IMR-90 (cell line): ENCODE measurements at regions not wholly inside any gene's neighbourhood (a gene's known extent, or its start where the extent isn't known, plus 50 kb on each side); places are given as distances from the start of the nearest gene placed in this dataset.

Experiments used
- ATAC-seq: fragments of 200-7000 bp; cut with Tn5 transposase; 2 replicates; pipeline ENCODE4 v1.9.1; 2020; ENCODE audit warnings: low read depth, mild to moderate bottlenecking, moderate library complexity
- BruUV-seq: library from RNA; stranded (reverse); fragments of 400-500 nt; replicated peaks from 2 replicates; lab custom pipeline; 2021; lab: Mats Ljungman, UMichigan
- CTCF ChIA-PET: fragments of 300-600 bp; formaldehyde crosslinking; extraction: SDS; loops from one replicate; lab custom pipeline; 2021; ENCODE audit warnings: antibody characterized with exemption; lab: Yijun Ruan, JAX
- POLR2A ChIA-PET: fragments of 300-600 bp; sonication (Branson Sonifier 250); formaldehyde crosslinking; loops from one replicate; lab custom pipeline; 2022; ENCODE audit warnings: antibody characterized with exemption; ENCODE audit not compliant: unreplicated experiment; lab: Charles Lee
- DNase-seq: peaks from one replicate; pipeline ENCODE4 v3.0.0; 2013
- H2AFZ ChIP-seq: replicated peaks from 2 replicates; pipeline ENCODE3; 2013; ENCODE audit warnings: low read length, mild to moderate bottlenecking; ENCODE audit not compliant: poor library complexity
- H2AK5ac ChIP-seq: 2 replicates; pipeline ENCODE4 v1.6.1; 2013; ENCODE audit warnings: low read depth, low read length, inconsistent platforms
- H2AK9ac ChIP-seq: replicated peaks from 2 replicates; pipeline ENCODE3; 2013; ENCODE audit warnings: mild to moderate bottlenecking, low read depth, low read length, moderate library complexity; ENCODE audit not compliant: poor library complexity
- H2BK120ac ChIP-seq: 2 replicates; pipeline ENCODE4 v1.6.1; 2013; ENCODE audit warnings: low read depth, low read length, inconsistent platforms
- H2BK15ac ChIP-seq: 3 replicates; pipeline ENCODE4 v1.6.1; 2013; ENCODE audit warnings: low read depth, low read length, inconsistent platforms
- H2BK20ac ChIP-seq: 2 replicates; pipeline ENCODE4 v1.6.1; 2013; ENCODE audit warnings: low read depth, mild to moderate bottlenecking, inconsistent platforms, low read length, moderate library complexity
- H2BK5ac ChIP-seq: 2 replicates; pipeline ENCODE4 v1.6.1; 2013; ENCODE audit warnings: mild to moderate bottlenecking, low read depth, low read length, inconsistent platforms; ENCODE audit not compliant: poor library complexity, severe bottlenecking
- H3K14ac ChIP-seq: replicated peaks from 2 replicates; pipeline ENCODE4 v1.6.1; 2013; ENCODE audit warnings: low read depth, low read length, inconsistent platforms
- H3K18ac ChIP-seq: 2 replicates; pipeline ENCODE4 v1.6.1; 2013; ENCODE audit warnings: low read depth, low read length, control low read depth
- H3K23ac ChIP-seq: 2 replicates; pipeline ENCODE4 v1.6.1; 2013; ENCODE audit warnings: low read depth, low read length, inconsistent platforms
- H3K27ac ChIP-seq: 2 replicates; pipeline ENCODE4 v1.5.1; 2013; ENCODE audit warnings: mild to moderate bottlenecking, control low read depth, low read length; ENCODE audit not compliant: insufficient read depth
- H3K27me3 ChIP-seq: 2 replicates; pipeline ENCODE4 v1.6.1; 2013; ENCODE audit warnings: low read length; ENCODE audit not compliant: control insufficient read depth, insufficient read depth
- H3K36me3 ChIP-seq: 2 replicates; pipeline ENCODE4 v1.6.1; 2013; ENCODE audit warnings: low read length, mixed read lengths; ENCODE audit not compliant: control insufficient read depth, insufficient read depth
- H3K4ac ChIP-seq: 2 replicates; pipeline ENCODE4 v1.6.1; 2013; ENCODE audit warnings: low read depth, low read length, inconsistent platforms
- H3K4me1 ChIP-seq: 2 replicates; pipeline ENCODE4 v1.6.1; 2013; ENCODE audit warnings: low read length, mixed read lengths; ENCODE audit not compliant: control insufficient read depth, insufficient read depth
- H3K4me2 ChIP-seq: 2 replicates; pipeline ENCODE4 v1.6.1; 2013; ENCODE audit warnings: low read depth, mild to moderate bottlenecking, control low read depth, low read length, moderate library complexity
- H3K4me3 ChIP-seq: 2 replicates; pipeline ENCODE4 v1.5.1; 2013; ENCODE audit warnings: low read depth, mild to moderate bottlenecking, control low read depth, low read length, moderate library complexity; ENCODE audit not compliant: insufficient read depth
- H3K56ac ChIP-seq: 2 replicates; pipeline ENCODE4 v1.6.1; 2013; ENCODE audit warnings: low read length, inconsistent platforms; ENCODE audit not compliant: insufficient read depth; ENCODE audit errors: extremely low read depth
- H3K79me1 ChIP-seq, 2 experiments: 2 replicates each; pipeline ENCODE4 v1.6.1; 2013; ENCODE audit warnings: low read length in 2 of 2, inconsistent platforms in 1 of 2, low read depth in 1 of 2
- H3K9ac ChIP-seq: 2 replicates; pipeline ENCODE4 v1.6.1; 2013; ENCODE audit warnings: low read depth, low read length, control low read depth
- H3K9me1 ChIP-seq: 2 replicates; pipeline ENCODE4 v1.6.1; 2013; ENCODE audit warnings: low read length, inconsistent platforms; ENCODE audit not compliant: insufficient read depth
- H3K9me3 ChIP-seq: 2 replicates; pipeline ENCODE4 v1.6.1; 2013; ENCODE audit warnings: low read length; ENCODE audit not compliant: control insufficient read depth, insufficient read depth
- H4K20me1 ChIP-seq: 2 replicates; pipeline ENCODE4 v1.6.1; 2013; ENCODE audit warnings: low read length, inconsistent platforms; ENCODE audit not compliant: insufficient read depth
- H4K5ac ChIP-seq: 2 replicates; pipeline ENCODE4 v1.6.1; 2013; ENCODE audit warnings: mild to moderate bottlenecking, low read depth, low read length, control low read depth
- H4K8ac ChIP-seq, 2 experiments: 2 replicates each; pipeline ENCODE4 v1.6.1; 2013; ENCODE audit warnings: low read depth in 2 of 2, low read length in 2 of 2, control low read depth in 1 of 2, inconsistent platforms in 1 of 2
- H4K91ac ChIP-seq: 2 replicates; pipeline ENCODE4 v1.6.1; 2013; ENCODE audit warnings: low read depth, low read length, inconsistent platforms; ENCODE audit not compliant: insufficient read depth
- CHD1 ChIP-seq: IDR thresholded peaks from 2 replicates; pipeline ENCODE4 v1.6.1; 2012; ENCODE audit warnings: low read depth, low read length, improper control_type of control experiment
- CTCF ChIP-seq: conservative IDR thresholded peaks from 2 replicates; pipeline ENCODE4 v1.5.1; 2012; ENCODE audit warnings: mild to moderate bottlenecking, low read depth, low read length, improper control_type of control experiment
- ELK1 ChIP-seq: fragments of 150-350 bp; IDR thresholded peaks from 2 replicates; pipeline ENCODE4 v1.6.1; 2016; ENCODE audit warnings: low read depth, mild to moderate bottlenecking, low read length, moderate library complexity, borderline replicate concordance
- FOS ChIP-seq: fragments of 150-350 bp; IDR thresholded peaks from 2 replicates; pipeline ENCODE4 v1.6.1; 2016; ENCODE audit warnings: low read depth, low read length
- MAFK ChIP-seq: IDR thresholded peaks from 2 replicates; pipeline ENCODE4 v1.6.1; 2012; ENCODE audit warnings: low read depth, low read length, improper control_type of control experiment
- MAZ ChIP-seq: IDR thresholded peaks from 2 replicates; pipeline ENCODE4 v1.6.1; 2012; ENCODE audit warnings: low read depth, mild to moderate bottlenecking, low read length, improper control_type of control experiment, moderate library complexity, borderline replicate concordance
- MXI1 ChIP-seq: IDR thresholded peaks from 2 replicates; pipeline ENCODE4 v1.6.1; 2012; ENCODE audit warnings: low read depth, mild to moderate bottlenecking, low read length, moderate library complexity, borderline replicate concordance
- NFE2L2 ChIP-seq: fragments of 150-350 bp; IDR thresholded peaks from 2 replicates; pipeline ENCODE4 v1.6.1; 2016; ENCODE audit warnings: low read depth, mild to moderate bottlenecking, low read length
- POLR2A ChIP-seq: IDR thresholded peaks from 2 replicates; pipeline ENCODE4 v1.6.1; 2012; ENCODE audit warnings: mild to moderate bottlenecking, low read depth, low read length
- RAD21 ChIP-seq: IDR thresholded peaks from 2 replicates; pipeline ENCODE4 v1.6.1; 2012; ENCODE audit warnings: low read length, improper control_type of control experiment
- RFX5 ChIP-seq: IDR thresholded peaks from 2 replicates; pipeline ENCODE4 v1.8.0; 2012; ENCODE audit warnings: low read depth, mild to moderate bottlenecking, low read length, moderate library complexity
- SMC3 ChIP-seq: fragments of 150-350 bp; IDR thresholded peaks from 2 replicates; pipeline ENCODE4 v1.6.1; 2016; ENCODE audit warnings: low read depth, mild to moderate bottlenecking, antibody characterized with exemption, low read length, moderate library complexity
- USF2 ChIP-seq: fragments of 150-350 bp; IDR thresholded peaks from 2 replicates; pipeline ENCODE4 v1.6.1; 2017; ENCODE audit warnings: mild to moderate bottlenecking, antibody characterized with exemption, low read length, low read depth
- WGBS, 2 experiments: methylation state at CpG; one replicate each; pipeline versions ENCODE4 v1.1.5 to v1.1.7; 2013; ENCODE audit warnings: missing lambda C conversion rate in 2 of 2; ENCODE audit not compliant: insufficient read length in 1 of 2; ENCODE audit errors: extremely low coverage in 2 of 2; 5-methylcytosine and 5-hydroxymethylcytosine counted together
- dilution Hi-C: fragments of 300-500 bp; cut with HindIII; formaldehyde crosslinking; loops from one replicate; pipeline ENCODE4 v1.14.3; 2018; ENCODE audit warnings: low sequenced_read_pairs; ENCODE audit not compliant: unreplicated experiment
- in situ Hi-C: fragments of 300-500 bp; cut with MboI; formaldehyde crosslinking; loops from 3 replicates; pipeline ENCODE4 v1.14.3; 2019; ENCODE audit warnings: low sequenced_read_pairs, inconsistent platforms, mixed read lengths
- intact Hi-C: fragments of 100-400 bp; cut with micrococcal nuclease; formaldehyde crosslinking; loops from 2 replicates; pipeline ENCODE4 v1.10.0; 2022

- no CpG with 5 or more reads among the region's 2 CpGs for WGBS, 2 experiments
- Histone ChIP-seq H2AK5ac (no peak overlapping the region), H3K9me3 (no peaks in the 10 kb centered on the region), H2BK120ac (no peak overlapping the region), H2BK20ac (no peak overlapping the region), H4K8ac (no peak overlapping the region), H2AK9ac (no peak overlapping the region), H3K27ac (no peak overlapping the region), H3K9ac (no peak overlapping the region), H3K79me1 (no peaks in the 10 kb centered on the region), H3K4me3 (no peak overlapping the region), H3K56ac (no peak overlapping the region), H3K23ac (no peak overlapping the region), H2AFZ (no peak overlapping the region), H2BK5ac (no peak overlapping the region), H4K5ac (no peak overlapping the region), H3K4me2 (no peak overlapping the region), H3K4me1 (no peaks in the 10 kb centered on the region), H3K9me1 (no peaks in the 10 kb centered on the region), H3K36me3 (no peaks in the 10 kb centered on the region), H3K27me3 (no peaks in the 10 kb centered on the region), H3K14ac (no peak overlapping the region), H4K91ac (no peak overlapping the region), H2BK15ac (no peak overlapping the region), H3K18ac (no peak overlapping the region), H3K4ac (no peak overlapping the region), H4K20me1 (no peaks in the 10 kb centered on the region)
- in situ Hi-C loops: no loop called here
- intact Hi-C loops: no loop called here
- no TSS peak for BruUV-seq
- POLR2A ChIA-PET: no interaction called here
- no peak for TF ChIP-seq NFE2L2
- TF ChIP-seq MXI1: no peak
- no peak for TF ChIP-seq POLR2A
- TF ChIP-seq SMC3: no peak
- TF ChIP-seq USF2: no peak
- TF ChIP-seq ELK1: no peak
- TF ChIP-seq MAFK: no peak
- TF ChIP-seq MAZ: no peak
- no peak for TF ChIP-seq CHD1
- no peak for TF ChIP-seq RAD21
- no peak for TF ChIP-seq CTCF
- no peak for TF ChIP-seq FOS
- no peak for TF ChIP-seq RFX5
- CTCF ChIA-PET: no interaction called here
- no peak for ATAC-seq
- dilution Hi-C loops: no loop called here
- DNase-seq: no peak
Observed at GRCh38 chr14:83021323-83021722, 1487.7 kb upstream of the SEL1L start.
